ENCODE measurements at regions not wholly inside any gene's neighbourhood (a gene's known extent, or its start where the extent isn't known, plus 50 kb on each side); places are given as distances from the start of the nearest gene placed in this dataset.

- no peak overlapping the region for H3K27ac Mint-ChIP-seq
- no peaks in the 10 kb centered on the region for H3K36me3 Mint-ChIP-seq (ENCODE audit: low read depth)
- no peaks in the 10 kb centered on the region for H3K4me1 Mint-ChIP-seq (ENCODE audit: low read depth)
- no peaks in the 10 kb centered on the region for H3K27me3 Mint-ChIP-seq
- H3K9me3 Mint-ChIP-seq: peaks cover 12% of the 10 kb centered on the region
- no peak overlapping the region for H3K4me3 Mint-ChIP-seq
Measured at GRCh38 chr4:189494407-189494806, 446.3 kb upstream of the FRG1 start.

- Mint-ChIP-seq H3K4me3 (no peak overlapping the region), H3K9me3 (peaks cover 4% of the 10 kb centered on the region), H3K27me3 (no peaks in the 10 kb centered on the region), H3K36me3 (ENCODE audit: low read depth) (no peaks in the 10 kb centered on the region), H3K27ac (no peak overlapping the region), H3K4me1 (ENCODE audit: low read depth) (no peaks in the 10 kb centered on the region)
Measured at GRCh38 chr4:189497516-189497915, 443.2 kb upstream of the FRG1 start.

GRCh38 chr4:189497996-189498395 is 442.7 kb upstream of the FRG1 start:
- H3K9me3 Mint-ChIP-seq: peaks cover 3% of the 10 kb centered on the region

GRCh38 chr4:189498457-189498856 is 442.2 kb upstream of the FRG1 start:
- Mint-ChIP-seq H3K27ac (no peak overlapping the region), H3K27me3 (no peaks in the 10 kb centered on the region), H3K36me3 (ENCODE audit: low read depth) (no peaks in the 10 kb centered on the region), H3K4me3 (no peak overlapping the region), H3K4me1 (ENCODE audit: low read depth) (no peaks in the 10 kb centered on the region), H3K9me3 (peaks cover 3% of the 10 kb centered on the region)

More at GRCh38 chr4:189497996-189498395, 442.7 kb upstream of the FRG1 start:
- Mint-ChIP-seq H3K4me3 (no peak overlapping the region), H3K27me3 (no peaks in the 10 kb centered on the region), H3K36me3 (ENCODE audit: low read depth) (no peaks in the 10 kb centered on the region), H3K4me1 (ENCODE audit: low read depth) (no peaks in the 10 kb centered on the region), H3K27ac (no peak overlapping the region)

- Mint-ChIP-seq H3K27me3 (no peaks in the 10 kb centered on the region), H3K27ac (no peak overlapping the region), H3K36me3 (ENCODE audit: low read depth) (no peaks in the 10 kb centered on the region), H3K4me1 (ENCODE audit: low read depth) (no peaks in the 10 kb centered on the region), H3K9me3 (peaks cover 3% of the 10 kb centered on the region), H3K4me3 (no peak overlapping the region)
Measured at GRCh38 chr4:189499696-189500095, 441.0 kb upstream of the FRG1 start.

GRCh38 chr4:189500970-189501369 is 439.7 kb upstream of the FRG1 start:
- Mint-ChIP-seq H3K36me3 (ENCODE audit: low read depth) (no peaks in the 10 kb centered on the region), H3K27me3 (no peaks in the 10 kb centered on the region), H3K27ac (no peak overlapping the region), H3K4me1 (ENCODE audit: low read depth) (no peaks in the 10 kb centered on the region), H3K4me3 (no peak overlapping the region), H3K9me3 (peaks cover 10% of the 10 kb centered on the region)

GRCh38 chr4:189502841-189503435 is 437.7 kb upstream of the FRG1 start:
- H3K36me3 Mint-ChIP-seq (ENCODE audit: low read depth): no peaks in the 10 kb centered on the region
- H3K9me3 Mint-ChIP-seq: peaks cover 10% of the 10 kb centered on the region
- no peak overlapping the region for H3K27ac Mint-ChIP-seq
- H3K4me1 Mint-ChIP-seq (ENCODE audit: low read depth): no peaks in the 10 kb centered on the region
- no peak overlapping the region for H3K4me3 Mint-ChIP-seq
- H3K27me3 Mint-ChIP-seq: no peaks in the 10 kb centered on the region

- H3K27ac Mint-ChIP-seq: no peak overlapping the region
- no peaks in the 10 kb centered on the region for H3K27me3 Mint-ChIP-seq
- H3K36me3 Mint-ChIP-seq (ENCODE audit: low read depth): no peaks in the 10 kb centered on the region
- H3K4me3 Mint-ChIP-seq: no peak overlapping the region
- peaks cover 12% of the 10 kb centered on the region for H3K9me3 Mint-ChIP-seq
- H3K4me1 Mint-ChIP-seq (ENCODE audit: low read depth): no peaks in the 10 kb centered on the region
Measured at GRCh38 chr4:189504220-189504619, 436.5 kb upstream of the FRG1 start.

GRCh38 chr4:189505380-189505779 is 435.3 kb upstream of the FRG1 start:
- Mint-ChIP-seq H3K36me3 (ENCODE audit: low read depth) (no peaks in the 10 kb centered on the region), H3K27ac (no peak overlapping the region), H3K27me3 (no peaks in the 10 kb centered on the region), H3K4me1 (ENCODE audit: low read depth) (no peaks in the 10 kb centered on the region), H3K9me3 (peaks cover 19% of the 10 kb centered on the region), H3K4me3 (no peak overlapping the region)

- Mint-ChIP-seq H3K4me3 (no peak overlapping the region), H3K36me3 (ENCODE audit: low read depth) (no peaks in the 10 kb centered on the region), H3K4me1 (ENCODE audit: low read depth) (no peaks in the 10 kb centered on the region), H3K9me3 (peaks cover 19% of the 10 kb centered on the region), H3K27me3 (no peaks in the 10 kb centered on the region), H3K27ac (no peak overlapping the region)
Measured at GRCh38 chr4:189506080-189506479, 434.6 kb upstream of the FRG1 start.

GRCh38 chr4:189507060-189507459 is 433.6 kb upstream of the FRG1 start:
- no peak overlapping the region for H3K27ac Mint-ChIP-seq
- H3K4me1 Mint-ChIP-seq (ENCODE audit: low read depth): no peaks in the 10 kb centered on the region

GRCh38 chr4:189510601-189511000 is 430.1 kb upstream of the FRG1 start:
- peaks cover 15% of the 10 kb centered on the region for H3K9me3 Mint-ChIP-seq
- H3K36me3 Mint-ChIP-seq (ENCODE audit: low read depth): no peaks in the 10 kb centered on the region
- H3K27ac Mint-ChIP-seq: no peak overlapping the region
- no peak overlapping the region for H3K4me3 Mint-ChIP-seq
- H3K27me3 Mint-ChIP-seq: no peaks in the 10 kb centered on the region
- H3K4me1 Mint-ChIP-seq (ENCODE audit: low read depth): no peaks in the 10 kb centered on the region

More at GRCh38 chr4:189507060-189507459, 433.6 kb upstream of the FRG1 start:
- Mint-ChIP-seq H3K4me3 (no peak overlapping the region), H3K9me3 (peaks cover 22% of the 10 kb centered on the region), H3K27me3 (no peaks in the 10 kb centered on the region), H3K36me3 (ENCODE audit: low read depth) (no peaks in the 10 kb centered on the region)

GRCh38 chr4:189511581-189511980 is 429.1 kb upstream of the FRG1 start:
- Mint-ChIP-seq H3K27me3 (no peaks in the 10 kb centered on the region), H3K27ac (no peak overlapping the region), H3K36me3 (ENCODE audit: low read depth) (no peaks in the 10 kb centered on the region), H3K4me3 (no peak overlapping the region), H3K4me1 (ENCODE audit: low read depth) (no peaks in the 10 kb centered on the region), H3K9me3 (peaks cover 14% of the 10 kb centered on the region)

- peaks cover 14% of the 10 kb centered on the region for H3K9me3 Mint-ChIP-seq
- no peaks in the 10 kb centered on the region for H3K27me3 Mint-ChIP-seq
- H3K4me1 Mint-ChIP-seq (ENCODE audit: low read depth): no peaks in the 10 kb centered on the region
- no peaks in the 10 kb centered on the region for H3K36me3 Mint-ChIP-seq (ENCODE audit: low read depth)
- H3K4me3 Mint-ChIP-seq: no peak overlapping the region
- H3K27ac Mint-ChIP-seq: no peak overlapping the region
Measured at GRCh38 chr4:189513421-189513820, 427.3 kb upstream of the FRG1 start.

GRCh38 chr4:189514209-189514608 is 426.5 kb upstream of the FRG1 start:
- no peak overlapping the region for H3K4me3 Mint-ChIP-seq
- no peaks in the 10 kb centered on the region for H3K4me1 Mint-ChIP-seq (ENCODE audit: low read depth)
- H3K36me3 Mint-ChIP-seq (ENCODE audit: low read depth): no peaks in the 10 kb centered on the region
- no peaks in the 10 kb centered on the region for H3K27me3 Mint-ChIP-seq
- H3K9me3 Mint-ChIP-seq: peaks cover 13% of the 10 kb centered on the region
- no peak overlapping the region for H3K27ac Mint-ChIP-seq

GRCh38 chr4:189516902-189517301 is 423.8 kb upstream of the FRG1 start:
- H3K36me3 Mint-ChIP-seq (ENCODE audit: low read depth): no peaks in the 10 kb centered on the region
- no peak overlapping the region for H3K27ac Mint-ChIP-seq
- H3K4me1 Mint-ChIP-seq (ENCODE audit: low read depth): no peaks in the 10 kb centered on the region
- no peak overlapping the region for H3K4me3 Mint-ChIP-seq
- H3K27me3 Mint-ChIP-seq: no peaks in the 10 kb centered on the region
- H3K9me3 Mint-ChIP-seq: peaks cover 2% of the 10 kb centered on the region
